ENCODE measurements at regions not wholly inside any gene's neighbourhood (a gene's known extent, or its start where the extent isn't known, plus 50 kb on each side); places are given as distances from the start of the nearest gene placed in this dataset.
"Not testable (repeated sequence)": the region's sequence is repeated elsewhere in the genome, so short reads cannot be mapped to it uniquely, and the experiment has no call there.

DNA sequence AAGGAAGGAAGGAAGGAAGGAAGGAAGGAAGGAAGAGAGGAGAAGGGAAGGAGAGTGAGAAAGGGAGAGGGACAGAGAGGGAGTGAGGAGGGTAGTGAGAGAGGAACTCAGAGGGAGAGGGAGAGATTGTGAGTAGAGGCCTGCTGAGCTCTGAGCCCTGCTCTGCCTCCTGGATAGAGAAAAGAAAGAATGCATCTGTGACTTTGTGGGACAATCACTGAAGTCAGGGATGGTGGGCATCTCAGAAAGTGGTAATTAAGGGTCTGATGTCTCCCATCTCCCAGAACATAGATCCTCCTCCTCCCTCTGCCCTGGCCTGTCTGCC lies 142.9 kb upstream of the BANK1 start:
- Mint-ChIP-seq H3K36me3 (ENCODE audit: low read depth) (no peaks in the 10 kb centered on the region), H3K27ac (no peak overlapping the region), H3K4me1 (no peaks in the 10 kb centered on the region), H3K27me3 (no peaks in the 10 kb centered on the region), H3K9me3 (no peaks in the 10 kb centered on the region), H3K4me3 (no peak overlapping the region)
- TF ChIP-seq, protein P1, sequence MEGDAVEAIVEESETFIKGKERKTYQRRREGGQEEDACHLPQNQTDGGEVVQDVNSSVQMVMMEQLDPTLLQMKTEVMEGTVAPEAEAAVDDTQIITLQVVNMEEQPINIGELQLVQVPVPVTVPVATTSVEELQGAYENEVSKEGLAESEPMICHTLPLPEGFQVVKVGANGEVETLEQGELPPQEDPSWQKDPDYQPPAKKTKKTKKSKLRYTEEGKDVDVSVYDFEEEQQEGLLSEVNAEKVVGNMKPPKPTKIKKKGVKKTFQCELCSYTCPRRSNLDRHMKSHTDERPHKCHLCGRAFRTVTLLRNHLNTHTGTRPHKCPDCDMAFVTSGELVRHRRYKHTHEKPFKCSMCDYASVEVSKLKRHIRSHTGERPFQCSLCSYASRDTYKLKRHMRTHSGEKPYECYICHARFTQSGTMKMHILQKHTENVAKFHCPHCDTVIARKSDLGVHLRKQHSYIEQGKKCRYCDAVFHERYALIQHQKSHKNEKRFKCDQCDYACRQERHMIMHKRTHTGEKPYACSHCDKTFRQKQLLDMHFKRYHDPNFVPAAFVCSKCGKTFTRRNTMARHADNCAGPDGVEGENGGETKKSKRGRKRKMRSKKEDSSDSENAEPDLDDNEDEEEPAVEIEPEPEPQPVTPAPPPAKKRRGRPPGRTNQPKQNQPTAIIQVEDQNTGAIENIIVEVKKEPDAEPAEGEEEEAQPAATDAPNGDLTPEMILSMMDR (IDR thresholded peaks at IDR 0.05): no peak
- DNase-seq: no peak
- CTCF ChIA-PET: no interaction called here
- intact Hi-C loops (cut with micrococcal nuclease): no loop called here
- POLR2A ChIA-PET: no interaction called here
- ATAC-seq (ENCODE audit: low read depth): no peak

DNA sequence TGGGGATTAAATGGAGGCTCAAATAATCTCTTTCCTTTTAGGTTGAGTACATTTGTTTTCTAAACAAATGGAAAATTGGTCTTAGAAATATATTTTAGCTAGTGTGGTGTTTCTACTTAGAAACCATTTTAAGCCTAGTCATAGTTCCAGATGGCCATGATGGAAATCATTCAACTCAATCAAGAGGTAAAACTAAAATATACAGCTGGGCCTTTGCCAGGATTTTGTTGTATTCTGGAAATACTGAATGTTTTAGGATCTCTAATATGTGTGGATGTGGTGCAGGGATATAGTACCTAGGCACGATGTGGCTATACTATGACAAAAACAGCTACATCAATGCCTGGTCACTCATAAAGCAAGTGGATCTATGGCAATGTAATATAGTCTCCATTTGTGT lies 146.0 kb upstream of the BANK1 start:
- Mint-ChIP-seq H3K4me1 (peaks cover 7% of the 10 kb centered on the region), H3K9me3 (no peaks in the 10 kb centered on the region), H3K27me3 (no peaks in the 10 kb centered on the region), H3K27ac (no peak overlapping the region), H3K36me3 (ENCODE audit: low read depth) (no peaks in the 10 kb centered on the region), H3K4me3 (no peak overlapping the region)
- TF ChIP-seq, protein P1 (IDR thresholded peaks at IDR 0.05): no peak
- ATAC-seq (ENCODE audit: low read depth) (no peak), DNase-seq (no peak)
- CTCF ChIA-PET: no interaction called here
- intact Hi-C loops (cut with micrococcal nuclease): no loop called here
- POLR2A ChIA-PET: no interaction called here

DNA sequence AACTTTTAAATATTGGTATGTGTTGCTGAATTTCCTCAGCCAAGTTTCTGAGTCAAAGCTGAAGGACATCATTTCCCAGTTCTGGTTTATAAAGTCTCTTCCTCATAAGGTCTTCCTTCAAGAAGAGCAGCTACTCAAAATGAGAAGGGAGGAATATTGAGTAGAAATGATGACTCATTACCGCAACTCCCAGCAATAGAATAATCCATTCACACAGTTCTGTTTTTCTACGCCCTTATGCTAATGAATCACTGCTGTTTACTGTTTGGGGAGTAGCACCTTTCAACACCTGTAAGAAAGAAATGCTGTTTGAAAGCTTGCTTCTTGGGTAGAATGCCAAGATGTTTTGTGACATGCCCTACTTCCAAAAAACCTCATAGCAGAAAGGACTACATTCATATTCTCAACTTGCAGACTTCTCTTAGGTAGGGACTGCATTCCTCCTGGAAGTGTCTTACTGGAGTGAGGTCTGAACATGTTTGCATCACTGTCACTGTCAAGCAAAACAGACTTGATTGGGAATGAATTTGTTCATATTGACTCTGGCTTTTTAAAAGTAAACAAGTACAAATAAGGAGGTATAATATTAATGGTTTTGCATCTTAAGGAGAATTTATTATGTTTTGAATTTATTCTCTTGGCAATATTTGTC lies 147.2 kb upstream of the BANK1 start:
- ChIA-PET POLR2A (no interaction called here), CTCF (no interaction called here)
- H3K4me1 Mint-ChIP-seq: peaks cover 7% of the 10 kb centered on the region
- H3K9me3 Mint-ChIP-seq: no peaks in the 10 kb centered on the region
- H3K27ac Mint-ChIP-seq: no peak overlapping the region
- no peaks in the 10 kb centered on the region for H3K27me3 Mint-ChIP-seq
- DNase-seq (no peak), ATAC-seq (ENCODE audit: low read depth) (no peak)
- TF ChIP-seq, protein P1 (IDR thresholded peaks at IDR 0.05): no peak
- H3K36me3 Mint-ChIP-seq (ENCODE audit: low read depth): no peaks in the 10 kb centered on the region
- intact Hi-C loops (cut with micrococcal nuclease): no loop called here
- H3K4me3 Mint-ChIP-seq: no peak overlapping the region

DNA sequence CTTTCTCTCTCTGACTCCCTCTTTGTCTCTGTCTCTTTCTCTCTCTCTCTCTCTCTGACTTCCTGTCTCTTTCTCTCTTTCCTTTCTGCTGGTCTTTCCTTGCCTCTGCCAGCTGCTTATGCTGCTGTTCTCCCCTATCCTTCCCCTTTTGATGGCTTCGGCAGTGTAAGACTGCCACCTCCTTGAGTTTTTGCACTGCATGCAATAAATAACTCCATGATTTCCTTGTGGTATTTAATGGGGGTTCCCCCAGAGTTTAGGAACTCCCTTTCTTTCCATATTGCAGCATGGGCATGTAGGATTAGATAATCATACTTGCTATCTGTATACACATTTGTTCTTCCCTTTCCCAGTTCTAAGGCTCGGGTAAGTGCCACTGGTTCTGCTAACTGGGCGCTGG lies 157.8 kb upstream of the BANK1 start:
- POLR2A ChIA-PET; H3K9me3 Mint-ChIP-seq; H3K36me3 Mint-ChIP-seq (ENCODE audit: low read depth); intact Hi-C loops (cut with micrococcal nuclease); H3K4me3 Mint-ChIP-seq; ATAC-seq (ENCODE audit: low read depth); CTCF ChIA-PET; DNase-seq; H3K27ac Mint-ChIP-seq; H3K4me1 Mint-ChIP-seq; H3K27me3 Mint-ChIP-seq: not testable (repeated sequence)

DNA sequence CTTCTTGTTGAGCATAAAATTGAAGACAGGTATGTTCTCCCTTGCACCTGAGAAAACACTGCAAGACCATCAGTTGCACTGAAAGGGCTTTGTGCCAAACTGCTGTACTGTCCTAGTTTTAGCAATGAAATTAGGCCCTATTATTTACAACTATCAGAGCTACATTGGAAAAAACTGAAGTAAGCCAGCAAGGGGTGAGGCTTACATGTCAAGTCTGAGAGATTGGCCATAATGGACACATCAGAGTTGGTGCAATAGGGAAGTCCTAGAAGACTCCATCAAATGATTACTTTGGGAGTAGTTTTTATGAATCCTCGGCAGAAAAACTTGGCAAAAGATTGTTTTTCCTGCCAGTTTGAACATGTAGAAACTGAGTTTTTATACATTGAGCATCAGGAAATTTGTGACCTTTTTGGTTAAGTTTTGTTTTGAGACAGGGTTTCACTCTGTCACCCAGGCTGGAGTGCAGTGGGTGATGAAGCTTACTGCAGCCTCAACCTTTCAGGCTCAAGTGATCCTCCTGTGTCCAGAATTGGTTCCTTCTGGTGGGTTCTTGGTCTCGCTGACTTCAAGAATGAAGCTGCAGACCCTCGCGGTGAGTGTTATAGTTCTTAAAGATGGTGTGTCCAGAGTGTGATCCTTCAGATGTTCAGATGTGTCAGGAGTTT lies 160.1 kb upstream of the BANK1 start:
- ATAC-seq (ENCODE audit: low read depth): no peak
- intact Hi-C loops (cut with micrococcal nuclease): no loop called here
- no peak for DNase-seq
- TF ChIP-seq, protein P1 (IDR thresholded peaks at IDR 0.05): no peak
- Mint-ChIP-seq H3K27me3 (no peaks in the 10 kb centered on the region), H3K4me1 (peaks cover 16% of the 10 kb centered on the region), H3K4me3 (peak overlapping the region; percentile 15), H3K9me3 (peaks cover 9% of the 10 kb centered on the region), H3K36me3 (ENCODE audit: low read depth) (no peaks in the 10 kb centered on the region), H3K27ac (no peak overlapping the region)
- CTCF ChIA-PET: no interaction called here
- POLR2A ChIA-PET: no interaction called here

DNA sequence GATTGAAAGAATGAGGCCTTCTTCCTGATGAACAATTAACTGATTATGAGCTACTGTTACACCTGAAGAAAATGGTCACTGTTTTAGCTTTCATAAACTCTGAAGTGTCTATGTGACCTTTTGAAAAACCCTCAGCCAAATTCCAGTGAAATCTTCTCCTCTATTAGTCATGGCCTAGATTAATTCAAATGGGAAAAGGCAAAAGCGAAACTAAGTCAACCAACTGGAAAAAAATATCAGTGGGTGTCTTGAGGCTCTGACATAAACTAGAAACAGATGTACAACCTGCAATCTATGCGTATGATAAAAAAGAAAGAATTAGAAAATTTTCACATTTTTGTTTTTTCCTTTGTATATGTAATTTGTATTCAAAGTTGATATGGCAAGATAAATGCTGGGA lies 169.4 kb upstream of the BANK1 start:
- ChIA-PET POLR2A (no interaction called here), CTCF (no interaction called here)
- DNase-seq (no peak), ATAC-seq (ENCODE audit: low read depth) (no peak)
- H3K36me3 Mint-ChIP-seq (ENCODE audit: low read depth): no peaks in the 10 kb centered on the region
- H3K4me3 Mint-ChIP-seq: no peak overlapping the region
- TF ChIP-seq, protein P1 (IDR thresholded peaks at IDR 0.05): no peak
- H3K27me3 Mint-ChIP-seq: no peaks in the 10 kb centered on the region
- intact Hi-C loops (cut with micrococcal nuclease): no loop called here
- H3K9me3 Mint-ChIP-seq: no peaks in the 10 kb centered on the region
- no peak overlapping the region for H3K27ac Mint-ChIP-seq
- peaks cover 10% of the 10 kb centered on the region for H3K4me1 Mint-ChIP-seq
